Activated B cell treated with CpG ODN at 0.5 μM for 24 hours (primary cell): ENCODE measurements at regions not wholly inside any gene's neighbourhood (a gene's known extent, or its start where the extent isn't known, plus 50 kb on each side); places are given as distances from the start of the nearest gene placed in this dataset.

Experiments
- ATAC-seq: fragments of 200-7000 bp; cut with Tn5 transposase; one replicate; pipeline ENCODE4 v1.10.0; 2021; ENCODE audit warnings: low read depth, mild to moderate bottlenecking, moderate library complexity
- CTCF ChIA-PET: fragments of 350-600 bp; sonication (Branson Sonifier 250); formaldehyde crosslinking; loops from one replicate; lab custom pipeline; 2021; ENCODE audit warnings: antibody characterized with exemption; lab: Charles Lee
- POLR2A ChIA-PET: fragments of 350-600 bp; sonication (Branson Sonifier 250); formaldehyde crosslinking; loops from one replicate; lab custom pipeline; 2021; ENCODE audit warnings: antibody characterized with exemption; lab: Charles Lee
- DNase-seq: peaks from one replicate; pipeline ENCODE4 v3.0.0; 2022
- H3K27ac Mint-ChIP-seq: one replicate; pipeline ENCODE4 v1.8.0; 2020; ENCODE audit warnings: mixed read lengths
- H3K27me3 Mint-ChIP-seq: one replicate; pipeline ENCODE4 v1.8.0; 2021; ENCODE audit warnings: mixed read lengths
- H3K36me3 Mint-ChIP-seq: one replicate; pipeline ENCODE4 v1.8.0; 2021; ENCODE audit warnings: low read depth, mixed read lengths
- H3K4me1 Mint-ChIP-seq: one replicate; pipeline ENCODE4 v1.8.0; 2021; ENCODE audit warnings: mixed read lengths
- H3K4me3 Mint-ChIP-seq: one replicate; pipeline ENCODE4 v1.8.0; 2020; ENCODE audit warnings: mild to moderate bottlenecking, mixed read lengths
- H3K9me3 Mint-ChIP-seq: one replicate; pipeline ENCODE4 v1.8.0; 2020; ENCODE audit warnings: mixed read lengths
- intact Hi-C: fragments of 100-400 bp; cut with micrococcal nuclease; formaldehyde crosslinking; loops from one replicate; pipeline ENCODE4 v1.15.1; 2024
- TF ChIP-seq, protein P1 (sequence below): fragments of 200-600 bp; IDR thresholded peaks from one replicate; pipeline ENCODE4 v1.8.0; 2022; ENCODE audit warnings: antibody characterized with exemption, mild to moderate bottlenecking

DNA sequence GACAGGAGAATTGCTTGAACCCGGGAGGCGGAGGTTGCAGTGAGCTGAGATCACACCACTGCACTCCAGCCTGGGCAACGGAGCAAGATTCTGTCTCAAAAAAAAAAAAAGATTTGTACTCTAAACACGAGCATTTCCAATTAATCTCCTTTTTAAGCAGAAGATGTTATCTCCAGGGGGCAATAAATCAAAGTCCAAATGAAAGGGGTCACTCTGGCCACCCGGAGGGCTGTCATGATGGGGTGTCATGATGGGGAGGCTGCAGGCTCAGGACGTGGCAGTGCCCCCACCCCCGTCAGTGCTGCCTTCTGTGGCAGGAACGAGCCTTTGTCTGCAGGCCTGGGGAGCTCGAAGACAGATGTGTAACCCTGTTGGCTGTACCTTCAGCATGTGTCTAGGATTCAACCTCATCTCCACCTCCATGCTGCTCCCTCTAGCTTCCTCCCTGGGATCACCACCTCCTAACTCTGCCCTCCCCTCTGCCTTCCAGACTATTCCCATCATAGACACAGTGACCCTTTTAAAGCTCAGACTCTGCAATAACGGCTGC, 76.9 kb upstream of the YWHAQ start:
- ChIA-PET POLR2A (no interaction called here), CTCF (no interaction called here)
- intact Hi-C loops = no loop called here
- H3K27ac Mint-ChIP-seq = no peak overlapping the region
- H3K36me3 Mint-ChIP-seq = no peaks in the 10 kb centered on the region
- no peaks in the 10 kb centered on the region for H3K9me3 Mint-ChIP-seq
- DNase-seq (no peak), ATAC-seq (no peak)
- TF ChIP-seq, protein P1, sequence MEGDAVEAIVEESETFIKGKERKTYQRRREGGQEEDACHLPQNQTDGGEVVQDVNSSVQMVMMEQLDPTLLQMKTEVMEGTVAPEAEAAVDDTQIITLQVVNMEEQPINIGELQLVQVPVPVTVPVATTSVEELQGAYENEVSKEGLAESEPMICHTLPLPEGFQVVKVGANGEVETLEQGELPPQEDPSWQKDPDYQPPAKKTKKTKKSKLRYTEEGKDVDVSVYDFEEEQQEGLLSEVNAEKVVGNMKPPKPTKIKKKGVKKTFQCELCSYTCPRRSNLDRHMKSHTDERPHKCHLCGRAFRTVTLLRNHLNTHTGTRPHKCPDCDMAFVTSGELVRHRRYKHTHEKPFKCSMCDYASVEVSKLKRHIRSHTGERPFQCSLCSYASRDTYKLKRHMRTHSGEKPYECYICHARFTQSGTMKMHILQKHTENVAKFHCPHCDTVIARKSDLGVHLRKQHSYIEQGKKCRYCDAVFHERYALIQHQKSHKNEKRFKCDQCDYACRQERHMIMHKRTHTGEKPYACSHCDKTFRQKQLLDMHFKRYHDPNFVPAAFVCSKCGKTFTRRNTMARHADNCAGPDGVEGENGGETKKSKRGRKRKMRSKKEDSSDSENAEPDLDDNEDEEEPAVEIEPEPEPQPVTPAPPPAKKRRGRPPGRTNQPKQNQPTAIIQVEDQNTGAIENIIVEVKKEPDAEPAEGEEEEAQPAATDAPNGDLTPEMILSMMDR = no peak
- H3K4me3 Mint-ChIP-seq = no peak overlapping the region
- no peaks in the 10 kb centered on the region for H3K4me1 Mint-ChIP-seq
- peaks cover 6% of the 10 kb centered on the region for H3K27me3 Mint-ChIP-seq

DNA sequence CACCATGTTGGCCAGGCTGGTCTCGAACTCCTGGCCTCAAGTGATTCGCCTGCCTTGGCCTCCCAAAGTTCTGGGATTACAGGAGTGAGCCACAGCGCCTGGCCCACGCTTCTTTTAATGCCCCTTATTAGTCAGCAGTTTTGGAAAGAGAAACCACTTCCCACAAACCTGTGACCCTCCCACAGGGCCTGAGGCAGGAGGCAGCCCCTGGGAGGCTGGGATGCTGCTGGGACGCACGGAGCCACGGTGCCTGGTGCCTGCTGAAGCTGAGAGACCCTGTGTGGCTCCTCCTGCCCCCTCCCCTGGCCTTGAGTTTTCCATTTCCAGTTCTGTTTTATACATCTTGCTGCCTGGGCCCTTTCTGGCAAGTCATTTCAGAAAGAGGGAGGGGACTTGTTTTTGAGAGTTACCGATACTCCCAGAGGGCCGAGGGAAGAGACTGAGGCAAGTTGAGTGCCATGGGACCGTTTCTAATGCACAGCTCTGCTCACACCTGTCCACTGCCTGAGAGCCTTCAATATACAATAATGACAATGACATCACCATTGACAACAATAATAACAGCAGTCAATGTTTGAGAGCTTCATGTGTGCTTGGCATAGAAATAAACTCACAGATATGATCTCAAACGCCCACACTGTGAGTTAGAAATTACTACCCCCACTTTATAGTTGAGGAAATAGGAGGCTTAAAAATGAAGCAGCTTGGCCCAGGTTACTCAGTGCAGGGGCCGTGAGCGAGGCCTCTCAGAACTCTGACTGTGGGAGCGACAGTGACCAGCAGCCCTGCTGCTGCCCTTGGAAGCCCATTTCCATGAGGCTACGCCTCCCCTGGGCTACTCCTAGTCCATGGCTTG, 78.1 kb upstream of the YWHAQ start:
- Mint-ChIP-seq H3K9me3 (no peaks in the 10 kb centered on the region), H3K4me1 (no peaks in the 10 kb centered on the region), H3K27me3 (peaks cover 6% of the 10 kb centered on the region), H3K4me3 (no peak overlapping the region), H3K27ac (no peak overlapping the region), H3K36me3 (no peaks in the 10 kb centered on the region)
- ATAC-seq (no peak), DNase-seq (no peak)
- TF ChIP-seq, protein P1 = no peak
- intact Hi-C loops = no loop called here
- ChIA-PET POLR2A (no interaction called here), CTCF (no interaction called here)

DNA sequence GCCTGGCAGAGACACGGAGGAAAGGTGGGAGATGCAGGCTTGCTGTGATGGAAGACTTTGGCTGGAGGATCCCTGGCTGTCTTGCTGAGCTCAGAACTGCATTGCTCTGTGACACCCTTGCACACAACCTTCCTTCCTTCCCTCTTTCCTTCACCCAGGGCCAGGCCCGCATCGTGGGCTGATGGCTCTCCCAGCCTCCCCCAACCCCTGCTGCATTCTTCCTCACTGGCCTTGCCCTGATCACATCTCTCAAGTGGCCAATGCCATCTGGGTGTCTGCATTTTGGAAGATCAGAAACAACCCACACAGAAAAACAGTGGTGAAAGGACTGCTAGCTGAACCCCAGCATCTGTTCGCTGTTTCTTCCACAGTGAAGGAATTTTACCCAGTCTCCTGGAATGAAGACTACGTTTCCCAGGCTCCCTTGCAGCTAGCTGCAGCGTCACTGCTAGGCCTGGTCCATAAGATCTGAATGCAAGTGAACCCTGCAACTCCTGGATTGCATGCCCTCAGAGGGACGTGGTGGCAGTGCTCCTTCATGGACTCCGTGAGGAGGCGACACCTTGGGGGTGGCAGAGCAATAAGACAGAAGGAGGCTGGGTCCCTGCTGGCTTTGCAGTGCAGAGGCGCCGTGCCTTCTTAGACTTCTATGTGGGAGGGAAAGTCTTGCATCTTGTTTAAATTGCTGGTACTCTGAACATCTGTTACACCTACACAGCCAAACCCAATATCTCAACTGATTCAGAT, 78.9 kb upstream of the YWHAQ start:
- Mint-ChIP-seq H3K27me3 (peaks cover 4% of the 10 kb centered on the region), H3K36me3 (no peaks in the 10 kb centered on the region), H3K4me1 (no peaks in the 10 kb centered on the region), H3K27ac (no peak overlapping the region), H3K9me3 (no peaks in the 10 kb centered on the region), H3K4me3 (no peak overlapping the region)
- TF ChIP-seq, protein P1 = no peak
- ChIA-PET POLR2A (no interaction called here), CTCF (no interaction called here)
- intact Hi-C loops = no loop called here
- ATAC-seq (no peak), DNase-seq (no peak)

DNA sequence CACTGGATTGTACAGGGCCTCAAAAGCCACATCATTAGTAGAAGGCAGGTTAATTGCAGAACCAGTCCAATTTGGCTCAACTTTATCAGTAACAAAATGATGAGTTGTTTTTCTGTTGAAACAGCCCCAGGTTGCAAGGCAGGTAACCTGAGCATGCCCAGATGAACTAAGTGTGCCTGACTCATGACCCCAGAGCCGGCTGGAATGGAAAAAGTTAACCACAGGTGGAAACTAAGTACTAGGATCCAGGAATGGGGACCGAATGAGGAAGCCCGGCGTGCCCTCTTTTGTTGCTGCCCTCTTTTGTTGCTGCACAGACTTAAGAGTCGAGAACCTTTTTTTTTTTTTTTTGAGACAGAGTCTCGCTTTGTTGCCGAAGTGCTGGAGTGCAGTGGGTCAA, 79.5 kb upstream of the YWHAQ start:
- H3K4me3 Mint-ChIP-seq = no peak overlapping the region
- H3K9me3 Mint-ChIP-seq = no peaks in the 10 kb centered on the region
- intact Hi-C loops = no loop called here
- H3K27ac Mint-ChIP-seq = no peak overlapping the region
- peaks cover 4% of the 10 kb centered on the region for H3K27me3 Mint-ChIP-seq
- CTCF ChIA-PET = no interaction called here
- H3K4me1 Mint-ChIP-seq = no peaks in the 10 kb centered on the region
- H3K36me3 Mint-ChIP-seq = no peaks in the 10 kb centered on the region
- no peak for DNase-seq
- TF ChIP-seq, protein P1 = no peak
- POLR2A ChIA-PET = no interaction called here
- ATAC-seq = no peak

DNA sequence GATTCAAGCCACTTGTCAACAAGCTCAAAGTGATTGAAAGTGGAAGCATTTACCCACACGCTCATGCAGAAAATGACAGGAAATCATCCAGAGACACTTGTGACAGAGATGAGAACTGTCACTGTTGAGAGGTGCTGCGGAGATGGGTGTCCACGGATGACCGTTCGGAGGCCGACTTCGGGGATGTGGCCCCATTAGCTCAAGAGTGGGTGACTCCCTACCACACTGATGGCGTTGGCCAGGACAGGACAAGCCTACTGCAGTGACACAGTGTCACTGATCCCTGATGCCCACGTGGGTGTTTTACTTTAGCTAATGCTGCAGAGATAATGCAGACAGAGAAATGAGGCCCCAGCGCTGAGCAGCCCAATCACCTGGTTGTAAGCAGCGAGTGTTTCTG, 81.5 kb upstream of the YWHAQ start:
- ChIA-PET CTCF (no interaction called here), POLR2A (interaction anchor here (0.6 kb wide), 1 partner anchor 150 kb away, joined by 5 read pairs; no protein-coding TSS in a partner anchor)
- no peaks in the 10 kb centered on the region for H3K36me3 Mint-ChIP-seq
- peaks cover 3% of the 10 kb centered on the region for H3K27me3 Mint-ChIP-seq
- ATAC-seq = no peak
- TF ChIP-seq, protein P1 = no peak
- H3K4me1 Mint-ChIP-seq = no peaks in the 10 kb centered on the region
- no peaks in the 10 kb centered on the region for H3K9me3 Mint-ChIP-seq
- no peak overlapping the region for H3K4me3 Mint-ChIP-seq
- no peak for DNase-seq
- intact Hi-C loops = no loop called here
- no peak overlapping the region for H3K27ac Mint-ChIP-seq
